ENCODE measurements at regions not wholly inside any gene's neighbourhood (a gene's known extent, or its start where the extent isn't known, plus 50 kb on each side); places are given as distances from the start of the nearest gene placed in this dataset.
"Not testable (repeated sequence)": the region's sequence is repeated elsewhere in the genome, so short reads cannot be mapped to it uniquely, and the experiment has no call there.

DNA sequence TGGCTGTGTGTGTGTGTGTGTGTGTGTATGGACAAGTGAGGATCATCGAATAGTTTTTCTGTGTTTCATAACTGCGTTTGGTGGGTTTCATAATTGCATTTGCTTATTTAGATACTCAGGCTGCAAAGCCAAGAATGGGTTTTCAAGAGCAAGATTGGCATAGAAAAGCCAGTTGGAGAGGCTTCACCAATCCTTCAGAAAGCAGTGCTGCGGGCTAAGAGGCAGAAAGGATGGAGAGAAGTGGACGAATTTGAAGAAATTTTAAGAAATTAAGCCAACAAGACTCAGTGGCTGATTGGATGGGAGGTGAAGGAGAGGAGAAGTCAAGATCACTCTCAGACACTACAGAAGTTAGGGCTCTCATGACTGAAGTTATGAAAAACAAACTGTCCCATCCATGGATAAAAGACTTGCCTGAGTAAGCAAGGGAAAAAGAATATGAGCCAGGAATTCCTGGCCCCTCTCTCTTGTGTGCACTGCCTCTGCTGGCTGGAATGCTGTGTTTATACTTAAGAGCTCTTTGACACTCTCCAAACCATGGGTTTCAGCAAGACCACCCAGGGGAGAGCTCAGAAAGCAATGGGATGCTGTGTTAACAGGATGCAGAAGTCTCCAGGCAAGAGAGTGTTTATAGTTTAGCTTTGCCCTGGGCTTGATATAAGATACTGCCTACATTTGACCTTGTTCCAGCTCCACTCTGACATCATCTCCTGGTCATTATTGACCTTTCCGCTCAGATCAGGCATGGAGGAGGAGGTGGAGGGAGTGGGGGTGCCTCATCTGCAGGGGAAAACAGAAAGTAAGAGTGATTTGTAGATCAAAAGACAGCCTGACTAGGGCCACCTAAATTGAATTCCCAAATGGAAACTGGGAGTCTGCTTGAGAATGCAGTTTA is 232.0 kb upstream of the PLXNA2 start:
- peak; percentile 52 for DNase-seq

DNA sequence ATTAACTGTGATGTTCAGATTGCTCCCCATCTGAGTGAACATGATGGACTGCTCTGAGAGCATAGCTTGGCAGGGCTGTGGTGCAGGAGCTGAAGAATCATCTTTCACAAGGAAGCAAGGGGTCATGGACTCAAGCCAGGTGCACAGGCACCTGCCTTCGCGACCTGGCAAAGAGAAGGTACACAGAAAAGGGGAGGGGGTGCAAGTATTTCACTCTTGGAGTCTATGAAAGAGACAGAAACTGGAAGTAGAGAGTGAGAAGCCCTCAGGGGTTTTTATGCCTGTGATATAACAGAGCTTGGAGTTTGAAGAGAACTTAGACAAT is 232.6 kb upstream of the PLXNA2 start:
- DNase-seq, result peak; percentile 52

- no peak for DNase-seq
These were observed 235.3 kb upstream of the PLXNA2 start for GRCh38 chr1:208479435-208479834.

DNA sequence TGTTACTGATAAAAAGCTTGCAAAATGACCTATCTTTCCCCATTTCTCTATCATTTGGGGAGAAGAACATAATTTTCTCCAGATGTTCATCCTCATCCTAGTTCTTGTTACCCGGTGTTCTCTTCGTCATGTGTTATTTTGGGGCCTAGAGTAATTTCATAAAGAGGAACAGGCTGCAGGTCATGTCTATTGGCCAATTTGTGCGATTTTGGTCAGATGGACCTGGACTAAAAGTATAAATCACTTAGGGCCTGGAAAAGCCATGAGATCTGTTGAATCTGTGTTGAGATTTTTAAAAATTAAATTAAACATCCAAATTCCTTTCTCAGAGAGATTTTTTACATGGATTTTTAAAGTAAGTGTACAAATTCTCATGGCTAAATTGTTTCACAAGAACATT is 241.3 kb upstream of the PLXNA2 start:
- DNase-seq, result no peak

DNA sequence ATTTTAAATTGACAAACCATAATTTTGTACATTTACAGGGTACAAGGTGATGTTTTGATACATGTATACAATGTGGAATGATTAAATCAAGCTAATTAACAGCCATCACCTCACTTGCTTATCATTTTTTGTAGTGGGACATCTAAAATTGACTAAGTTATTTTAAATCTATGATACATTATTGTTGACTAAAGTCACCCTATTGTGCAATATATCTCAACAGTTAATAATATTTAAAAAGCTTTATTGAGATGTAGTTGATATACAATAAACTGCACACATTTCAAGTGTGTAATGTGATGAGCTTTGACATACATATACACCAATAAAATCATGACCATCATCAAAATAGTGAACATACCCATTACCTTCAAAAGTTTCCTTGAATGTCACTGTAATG is 242.5 kb upstream of the PLXNA2 start:
- no peak for DNase-seq

- not testable (repeated sequence) for DNase-seq
These were observed 244.2 kb upstream of the PLXNA2 start for GRCh38 chr1:208488432-208488831.

- DNase-seq, result no peak
These were observed 252.5 kb upstream of the PLXNA2 start for GRCh38 chr1:208496467-208497371.

DNA sequence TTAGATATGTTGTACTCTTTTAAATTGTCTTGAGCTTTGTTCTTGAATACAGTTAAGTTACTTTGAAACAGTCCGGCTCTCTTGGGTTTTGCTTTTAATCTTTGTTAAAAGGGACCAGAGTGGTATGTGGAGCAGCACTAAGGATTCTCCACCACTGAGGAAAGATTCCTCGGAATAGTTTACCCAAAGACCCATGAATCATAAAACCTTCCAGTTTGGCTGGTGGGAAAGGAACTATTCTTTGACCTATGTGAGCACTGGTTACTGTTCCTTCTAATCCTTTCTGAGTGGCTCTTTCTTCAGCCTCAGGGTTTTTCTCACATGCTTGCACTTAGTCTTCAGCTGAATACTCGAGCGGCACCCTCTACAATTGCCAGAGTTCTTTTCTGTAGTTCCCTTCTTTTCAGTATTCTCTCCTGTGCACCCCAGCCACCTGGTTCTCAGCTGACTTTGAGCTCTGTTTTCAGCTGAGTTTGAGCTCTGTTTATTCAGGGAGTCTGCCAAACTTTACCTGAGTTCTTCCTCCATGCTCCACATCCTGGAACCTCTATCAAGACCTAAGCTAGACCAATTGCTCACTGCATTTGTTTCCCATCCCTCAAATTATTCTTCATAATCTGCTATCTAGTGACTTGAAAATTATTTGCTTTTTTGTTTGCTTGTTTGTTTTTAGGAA is 253.8 kb upstream of the PLXNA2 start:
- DNase-seq, result no peak

- DNase-seq, result no peak
These were observed 254.8 kb upstream of the PLXNA2 start for GRCh38 chr1:208499026-208499425.

DNA sequence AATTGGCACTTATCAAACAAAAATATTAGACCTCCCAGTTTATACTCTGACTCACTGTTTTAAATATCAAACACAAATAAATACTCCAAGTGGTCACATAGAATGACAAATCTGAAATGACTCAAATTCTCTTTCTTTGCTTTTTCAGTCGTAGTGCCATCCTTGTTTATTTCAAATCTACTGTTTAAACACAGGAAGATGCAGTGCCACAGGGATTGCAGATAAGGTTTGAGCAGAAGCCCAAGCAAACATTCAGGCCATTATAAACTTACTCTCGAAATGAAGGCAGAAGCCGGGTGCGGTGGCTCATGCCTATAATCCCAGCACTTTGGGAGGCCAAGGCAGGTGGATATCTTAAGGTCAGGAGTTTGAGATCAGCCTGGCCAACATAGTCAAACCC is 255.4 kb upstream of the PLXNA2 start:
- DNase-seq, result no peak

DNA sequence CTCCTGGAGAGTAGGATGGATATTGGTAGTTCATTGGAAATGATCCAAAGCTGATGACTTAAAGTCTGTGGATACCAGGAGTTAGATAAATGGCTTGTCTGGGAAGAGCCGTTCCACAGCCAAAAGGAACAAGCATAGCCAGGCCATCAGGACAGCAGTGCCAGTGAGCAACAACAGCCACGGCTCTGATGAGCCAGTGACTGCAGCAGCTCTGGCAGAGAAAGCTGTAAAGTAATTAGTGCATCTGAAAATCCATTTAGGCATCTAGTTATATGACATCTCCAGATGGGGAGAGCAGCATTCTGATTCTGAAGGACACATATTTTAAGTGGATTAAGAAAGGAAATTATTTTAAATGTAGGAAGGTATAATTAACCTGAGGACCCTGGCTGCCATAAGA is 256.2 kb upstream of the PLXNA2 start:
- DNase-seq, result no peak

GRCh38 chr1:208501542-208501941 is 257.4 kb upstream of the PLXNA2 start:
- DNase-seq, result no peak

- DNase-seq, result no peak
These were observed 259.6 kb upstream of the PLXNA2 start for GRCh38 chr1:208503787-208504186.

GRCh38 chr1:208506812-208507211 is 262.6 kb upstream of the PLXNA2 start:
- no peak for DNase-seq

DNA sequence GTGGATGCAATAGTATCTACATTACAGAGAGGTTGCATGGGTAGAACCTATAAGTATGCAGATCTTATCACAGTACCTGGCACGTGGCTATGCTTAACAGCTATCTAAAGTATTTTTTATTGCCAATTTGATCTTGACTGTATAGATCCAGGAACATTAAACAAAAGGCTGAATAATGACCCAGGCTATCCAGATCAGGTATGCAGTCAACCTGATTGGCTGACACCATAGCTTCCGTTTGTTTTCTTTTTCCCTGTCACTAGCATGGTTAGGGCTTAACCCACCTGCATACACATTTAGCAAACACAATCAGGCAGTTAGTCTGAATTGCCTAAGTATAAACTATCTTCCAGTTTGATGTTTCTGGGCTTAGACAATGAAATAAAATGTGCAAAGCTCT is 264.9 kb upstream of the PLXNA2 start:
- DNase-seq, result no peak

GRCh38 chr1:208510192-208510952 is 266.2 kb upstream of the PLXNA2 start:
- DNase-seq, result no peak

- no peak for DNase-seq
These were observed 267.2 kb upstream of the PLXNA2 start for GRCh38 chr1:208511242-208511860.

- DNase-seq, result no peak
These were observed 269.6 kb upstream of the PLXNA2 start for GRCh38 chr1:208513799-208514198.

DNA sequence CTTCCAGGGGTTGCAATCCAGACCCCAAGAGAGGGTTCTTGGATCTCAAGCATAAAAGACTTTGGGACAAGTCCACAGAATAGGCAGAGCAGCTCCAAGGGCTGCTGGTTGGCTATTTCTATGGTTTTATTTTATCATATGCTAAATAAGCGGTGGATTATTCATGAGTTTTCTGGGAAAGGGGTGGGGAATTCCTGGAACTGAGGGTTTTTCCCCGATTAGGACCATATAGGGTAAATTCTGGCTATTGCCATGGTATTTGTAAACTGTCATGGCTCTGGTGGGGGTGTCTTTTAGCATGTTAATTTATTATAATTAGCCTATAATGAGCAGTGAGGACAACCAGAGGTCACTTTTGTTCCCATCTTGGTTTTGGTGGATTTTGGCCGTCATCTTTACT is 270.9 kb upstream of the PLXNA2 start:
- no peak for DNase-seq

DNA sequence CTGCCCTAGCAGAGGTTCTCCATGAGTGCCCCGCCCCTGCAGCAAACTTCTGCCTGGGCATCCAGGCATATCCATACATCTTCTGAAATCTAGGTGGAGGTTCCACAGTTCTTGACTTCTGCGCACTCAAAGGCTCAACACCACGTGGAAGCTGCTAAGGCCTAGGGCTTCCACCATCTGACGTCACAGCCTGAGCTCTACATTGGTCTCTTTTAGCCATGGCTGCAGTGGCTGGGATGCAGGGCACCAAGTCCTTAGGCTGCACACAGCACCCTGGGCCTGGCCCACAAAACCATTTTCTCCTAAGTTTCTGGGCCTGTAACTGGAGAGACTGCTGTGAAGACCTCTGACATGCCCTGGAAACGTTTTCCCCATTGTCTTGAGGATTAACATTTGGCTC is 272.6 kb upstream of the PLXNA2 start:
- no peak for DNase-seq

DNA sequence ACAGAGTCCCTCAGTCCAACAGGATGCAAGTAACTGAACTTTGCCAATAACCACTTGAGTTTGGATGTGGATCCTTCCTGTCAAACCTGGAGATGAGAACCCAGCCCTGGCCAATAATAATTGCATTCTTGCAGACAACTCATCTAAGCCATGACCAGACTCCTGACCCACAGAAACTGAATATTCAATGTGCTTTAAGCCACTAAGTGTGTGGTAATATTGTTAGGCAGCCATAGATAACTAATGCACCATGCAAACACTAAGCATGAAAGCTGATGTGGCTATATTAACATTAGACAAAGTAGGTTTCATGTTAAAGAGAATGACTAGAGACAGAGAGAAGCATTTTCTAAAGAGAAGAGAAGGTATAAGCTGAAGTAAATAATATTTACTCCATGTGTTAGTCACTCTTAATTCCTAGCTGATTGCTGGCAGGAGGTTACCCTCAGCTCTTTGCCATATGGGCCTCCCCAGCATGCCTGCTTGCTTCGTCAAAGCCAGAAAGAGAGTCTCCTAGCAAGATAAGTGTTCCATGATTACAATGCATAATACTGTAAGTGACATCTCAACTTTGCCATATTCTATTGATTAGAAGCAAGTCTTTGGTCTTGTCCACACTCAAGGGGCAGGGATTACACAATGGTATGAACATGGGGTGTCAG is 276.4 kb upstream of the PLXNA2 start:
- no peak for DNase-seq

- no peak for DNase-seq
These were observed 277.4 kb upstream of the PLXNA2 start for GRCh38 chr1:208521534-208521933.

Measured in SHP77 treated with DMSO at 0.1 percent for 48 hours (cell line).